ENCODE measurements at regions not wholly inside any gene's neighbourhood (a gene's known extent, or its start where the extent isn't known, plus 50 kb on each side); places are given as distances from the start of the nearest gene placed in this dataset.

DNA sequence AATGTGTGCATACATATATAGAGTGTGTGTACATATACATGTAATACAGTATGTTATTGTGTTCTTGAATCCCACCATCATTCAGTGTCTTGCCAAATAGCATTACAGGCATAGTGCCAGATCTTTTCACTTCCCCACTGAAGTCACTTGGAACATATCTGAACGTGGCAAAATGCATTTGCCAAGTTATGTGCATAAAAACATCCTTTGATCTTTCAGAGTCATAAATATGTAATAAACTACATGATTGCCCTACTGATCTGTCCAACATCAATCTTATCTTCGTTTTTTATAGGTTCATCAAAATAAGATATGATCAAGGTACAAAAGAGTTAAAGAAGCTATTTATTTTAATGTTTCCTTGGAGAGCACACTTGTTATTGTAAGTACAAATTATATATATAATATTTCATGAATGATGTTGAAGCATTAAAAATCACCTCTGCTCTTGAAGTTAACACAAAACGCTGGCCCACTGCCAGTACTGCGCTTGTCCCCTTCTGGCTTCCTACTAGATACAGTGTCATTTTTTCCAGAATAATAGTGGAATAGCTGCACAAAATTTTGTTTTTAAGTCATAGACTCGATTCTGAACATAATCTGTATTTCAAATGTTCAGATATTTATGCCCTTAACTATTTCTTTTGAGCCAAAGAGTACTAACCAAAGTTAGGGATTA is 549.5 kb upstream of the ARRDC4 start:
- H3K36me3 ChIP-seq: no peaks in the 10 kb centered on the region
- no peak overlapping the region for H3K27ac ChIP-seq
- TF ChIP-seq, protein P1, sequence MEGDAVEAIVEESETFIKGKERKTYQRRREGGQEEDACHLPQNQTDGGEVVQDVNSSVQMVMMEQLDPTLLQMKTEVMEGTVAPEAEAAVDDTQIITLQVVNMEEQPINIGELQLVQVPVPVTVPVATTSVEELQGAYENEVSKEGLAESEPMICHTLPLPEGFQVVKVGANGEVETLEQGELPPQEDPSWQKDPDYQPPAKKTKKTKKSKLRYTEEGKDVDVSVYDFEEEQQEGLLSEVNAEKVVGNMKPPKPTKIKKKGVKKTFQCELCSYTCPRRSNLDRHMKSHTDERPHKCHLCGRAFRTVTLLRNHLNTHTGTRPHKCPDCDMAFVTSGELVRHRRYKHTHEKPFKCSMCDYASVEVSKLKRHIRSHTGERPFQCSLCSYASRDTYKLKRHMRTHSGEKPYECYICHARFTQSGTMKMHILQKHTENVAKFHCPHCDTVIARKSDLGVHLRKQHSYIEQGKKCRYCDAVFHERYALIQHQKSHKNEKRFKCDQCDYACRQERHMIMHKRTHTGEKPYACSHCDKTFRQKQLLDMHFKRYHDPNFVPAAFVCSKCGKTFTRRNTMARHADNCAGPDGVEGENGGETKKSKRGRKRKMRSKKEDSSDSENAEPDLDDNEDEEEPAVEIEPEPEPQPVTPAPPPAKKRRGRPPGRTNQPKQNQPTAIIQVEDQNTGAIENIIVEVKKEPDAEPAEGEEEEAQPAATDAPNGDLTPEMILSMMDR (IDR thresholded peaks at IDR 0.05; ENCODE audit: low read depth, low read length): no peak
- H3K4me1 ChIP-seq (ENCODE audit: low read depth): no peaks in the 10 kb centered on the region
- H3K27me3 ChIP-seq: no peaks in the 10 kb centered on the region
- H3K9me3 ChIP-seq (ENCODE audit: low read depth): no peaks in the 10 kb centered on the region
- no peak overlapping the region for H3K4me3 ChIP-seq
- no peak for DNase-seq (ENCODE audit: low read depth in 1 of 2, low spot score in 1 of 2)

DNA sequence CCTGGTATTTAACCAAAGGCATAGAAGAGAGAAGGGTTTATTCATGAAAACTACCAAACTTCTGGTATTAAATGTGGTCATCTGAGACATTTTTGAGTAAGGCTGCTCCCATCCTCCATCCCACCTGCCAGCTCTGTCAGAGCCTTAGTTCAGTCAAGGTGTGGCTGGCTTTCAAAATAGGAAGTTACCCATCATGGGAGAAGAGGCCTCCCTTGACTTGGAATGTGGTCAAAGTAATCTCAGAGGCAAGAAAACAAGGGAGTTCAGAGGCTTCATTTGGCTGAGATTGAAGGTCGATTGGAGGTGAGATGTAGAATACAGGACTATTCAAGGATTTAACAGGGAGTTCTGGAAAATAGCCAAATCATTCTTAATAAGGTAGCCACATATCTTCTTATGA is 540.4 kb upstream of the ARRDC4 start:
- no peak overlapping the region for H3K27ac ChIP-seq
- H3K36me3 ChIP-seq: no peaks in the 10 kb centered on the region
- H3K27me3 ChIP-seq: no peaks in the 10 kb centered on the region
- TF ChIP-seq, protein P1 (IDR thresholded peaks at IDR 0.05; ENCODE audit: low read depth, low read length): no peak
- no peak for DNase-seq (ENCODE audit: low read depth in 1 of 2, low spot score in 1 of 2)
- no peaks in the 10 kb centered on the region for H3K9me3 ChIP-seq (ENCODE audit: low read depth)
- no peaks in the 10 kb centered on the region for H3K4me1 ChIP-seq (ENCODE audit: low read depth)
- H3K4me3 ChIP-seq: no peak overlapping the region

DNA sequence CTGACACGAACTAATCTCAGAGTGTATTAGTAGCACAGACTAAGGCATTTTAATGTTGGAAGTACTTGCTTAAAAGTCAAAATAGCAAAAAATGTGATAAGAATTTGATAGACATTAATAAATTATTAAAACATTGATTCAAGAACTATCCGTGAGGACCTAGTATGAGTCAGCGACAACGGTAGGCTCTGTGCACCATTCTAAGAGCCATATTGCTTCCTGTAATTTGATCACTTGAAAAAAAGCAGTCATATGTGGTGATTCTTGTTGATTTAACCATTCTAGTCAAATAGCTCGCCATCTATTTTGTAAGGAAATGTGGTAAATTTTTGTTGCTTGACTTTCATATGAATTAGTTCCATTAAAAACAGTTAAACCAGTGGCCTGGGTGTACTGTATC is 534.9 kb upstream of the ARRDC4 start:
- TF ChIP-seq, protein P1 (IDR thresholded peaks at IDR 0.05; ENCODE audit: low read depth, low read length): no peak

DNA sequence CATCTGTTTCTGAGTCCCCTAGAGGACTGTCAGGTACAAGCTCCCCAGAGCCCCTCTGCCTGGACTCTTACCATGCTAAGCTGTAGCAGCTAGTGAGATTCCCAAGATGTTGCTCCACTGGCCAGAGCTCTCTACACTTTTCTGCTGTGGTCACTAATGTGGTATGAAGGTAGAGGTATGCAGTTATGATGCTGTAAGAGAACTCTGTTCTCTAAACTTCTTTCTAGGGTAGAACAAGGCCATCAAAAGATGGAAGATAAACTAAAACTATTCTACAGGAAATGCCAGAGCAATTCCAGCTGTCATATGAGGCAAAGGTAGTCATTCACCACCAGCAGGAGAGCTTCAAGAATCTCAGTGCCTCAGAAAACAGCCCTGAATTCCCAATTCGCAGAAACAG is 517.4 kb upstream of the ARRDC4 start:
- Histone ChIP-seq H3K27ac (no peak overlapping the region), H3K4me1 (ENCODE audit: low read depth) (no peaks in the 10 kb centered on the region), H3K4me3 (no peak overlapping the region), H3K36me3 (no peaks in the 10 kb centered on the region), H3K9me3 (ENCODE audit: low read depth) (no peaks in the 10 kb centered on the region), H3K27me3 (no peaks in the 10 kb centered on the region)
- TF ChIP-seq, protein P1 (IDR thresholded peaks at IDR 0.05; ENCODE audit: low read depth, low read length): no peak
- no peak for DNase-seq (ENCODE audit: low read depth in 1 of 2, low spot score in 1 of 2)

More for the DNA sequence above, 534.9 kb upstream of the ARRDC4 start:
- no peak for DNase-seq (ENCODE audit: low read depth in 1 of 2, low spot score in 1 of 2)
- no peaks in the 10 kb centered on the region for H3K27me3 ChIP-seq
- H3K27ac ChIP-seq: no peak overlapping the region
- H3K4me3 ChIP-seq: no peak overlapping the region
- H3K36me3 ChIP-seq: no peaks in the 10 kb centered on the region
- H3K9me3 ChIP-seq (ENCODE audit: low read depth): no peaks in the 10 kb centered on the region
- no peaks in the 10 kb centered on the region for H3K4me1 ChIP-seq (ENCODE audit: low read depth)

DNA sequence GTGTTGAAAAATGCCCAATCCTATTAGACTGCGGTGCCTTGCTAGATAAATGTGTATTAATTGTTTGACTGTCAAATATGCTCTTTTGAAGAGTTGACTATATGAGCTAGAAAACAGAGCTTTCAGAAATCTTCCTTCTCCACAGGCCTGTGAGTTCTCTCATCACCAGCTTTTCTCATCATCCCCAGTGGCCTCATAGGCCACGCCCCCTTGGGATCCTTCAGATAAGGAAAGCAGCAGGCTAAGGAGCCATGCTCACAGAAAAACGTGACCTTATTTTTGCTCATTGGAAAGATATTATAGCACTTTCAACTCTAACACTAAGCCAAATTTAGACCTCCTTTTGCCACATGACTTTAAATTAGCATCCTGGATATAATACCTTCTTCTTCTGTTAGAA is 514.4 kb upstream of the ARRDC4 start:
- TF ChIP-seq, protein P1 (IDR thresholded peaks at IDR 0.05; ENCODE audit: low read depth, low read length): no peak

More for the DNA sequence above, 514.4 kb upstream of the ARRDC4 start:
- Histone ChIP-seq H3K27me3 (no peaks in the 10 kb centered on the region), H3K27ac (no peak overlapping the region), H3K9me3 (ENCODE audit: low read depth) (no peaks in the 10 kb centered on the region), H3K4me3 (no peak overlapping the region), H3K4me1 (ENCODE audit: low read depth) (no peaks in the 10 kb centered on the region), H3K36me3 (no peaks in the 10 kb centered on the region)
- DNase-seq (ENCODE audit: low read depth in 1 of 2, low spot score in 1 of 2): peak in 1 of 2 donors; percentile 28
